DOHH2 (cell line): ENCODE measurements at regions not wholly inside any gene's neighbourhood (a gene's known extent, or its start where the extent isn't known, plus 50 kb on each side); places are given as distances from the start of the nearest gene placed in this dataset.

ENCODE experiments used
- H3F3A ChIP-seq: fragments of 200-600 bp; sonication (generic), shearing (Covaris generic); 2 replicates; pipeline ENCODE4 v1.6.0; 2016; ENCODE audit warnings: antibody characterized with exemption, mild to moderate bottlenecking; ENCODE audit not compliant: control insufficient read depth, insufficient read depth
- H3K27ac ChIP-seq: fragments of 200-600 bp; sonication (generic); 2 replicates; pipeline ENCODE4 v1.5.1; 2014; ENCODE audit warnings: low read depth, mild to moderate bottlenecking, low read length, moderate library complexity
- H3K27me3 ChIP-seq: fragments of 200-600 bp; sonication (generic); 2 replicates; pipeline ENCODE4 v1.6.1; 2014; ENCODE audit warnings: mild to moderate bottlenecking, low read length, mixed read lengths; ENCODE audit not compliant: control insufficient read depth
- H3K36me3 ChIP-seq: fragments of 200-600 bp; sonication (generic); 2 replicates; pipeline ENCODE4 v1.6.1; 2014; ENCODE audit warnings: mild to moderate bottlenecking, low read length, moderate library complexity, mixed read lengths; ENCODE audit not compliant: control insufficient read depth
- H3K4me1 ChIP-seq: fragments of 200-600 bp; sonication (generic); 2 replicates; pipeline ENCODE4 v1.6.1; 2014; ENCODE audit warnings: mild to moderate bottlenecking, low read length, mixed read lengths; ENCODE audit not compliant: control insufficient read depth
- H3K4me2 ChIP-seq: fragments of 200-600 bp; sonication (generic); 2 replicates; pipeline ENCODE4 v1.6.0; 2014; ENCODE audit warnings: mild to moderate bottlenecking, low read length, moderate library complexity
- H3K4me3 ChIP-seq: fragments of 200-600 bp; sonication (generic); 2 replicates; pipeline ENCODE4 v1.5.1; 2014; ENCODE audit warnings: mild to moderate bottlenecking, low read length, mixed read lengths
- H3K79me2 ChIP-seq: fragments of 200-600 bp; sonication (generic); 2 replicates; pipeline ENCODE4 v1.6.1; 2014; ENCODE audit warnings: mild to moderate bottlenecking, low read length, mixed read lengths; ENCODE audit not compliant: control insufficient read depth
- H3K9me2 ChIP-seq: fragments of 200-600 bp; sonication (generic); replicated peaks from 2 replicates; pipeline ENCODE4 v1.6.1; 2014; ENCODE audit warnings: mild to moderate bottlenecking, low read length, mixed read lengths; ENCODE audit not compliant: control insufficient read depth
- H3K9me3 ChIP-seq: fragments of 200-600 bp; sonication (generic); 2 replicates; pipeline ENCODE4 v1.6.1; 2014; ENCODE audit warnings: antibody characterized with exemption, low read length, mixed read lengths; ENCODE audit not compliant: control insufficient read depth, insufficient read depth
- H4K20me1 ChIP-seq: fragments of 200-600 bp; sonication (generic); 2 replicates; pipeline ENCODE4 v1.6.0; 2014; ENCODE audit warnings: low read depth, mild to moderate bottlenecking, antibody characterized with exemption, low read length, moderate library complexity; ENCODE audit not compliant: control insufficient read depth, insufficient read depth
- EZH2phosphoT487 ChIP-seq: fragments of 200-600 bp; sonication (generic); IDR thresholded peaks from 2 replicates; pipeline ENCODE4 v1.6.1; 2017; ENCODE audit warnings: borderline replicate concordance, mild to moderate bottlenecking, antibody characterized with exemption, low read length, moderate library complexity, mixed read lengths
- TF ChIP-seq, protein P1 (sequence below): fragments of 200-600 bp; sonication (generic); IDR thresholded peaks from one replicate; pipeline ENCODE4 v1.5.1; 2014; ENCODE audit warnings: antibody characterized with exemption, mild to moderate bottlenecking, low read depth, low read length; ENCODE audit not compliant: poor library complexity, severe bottlenecking

DNA sequence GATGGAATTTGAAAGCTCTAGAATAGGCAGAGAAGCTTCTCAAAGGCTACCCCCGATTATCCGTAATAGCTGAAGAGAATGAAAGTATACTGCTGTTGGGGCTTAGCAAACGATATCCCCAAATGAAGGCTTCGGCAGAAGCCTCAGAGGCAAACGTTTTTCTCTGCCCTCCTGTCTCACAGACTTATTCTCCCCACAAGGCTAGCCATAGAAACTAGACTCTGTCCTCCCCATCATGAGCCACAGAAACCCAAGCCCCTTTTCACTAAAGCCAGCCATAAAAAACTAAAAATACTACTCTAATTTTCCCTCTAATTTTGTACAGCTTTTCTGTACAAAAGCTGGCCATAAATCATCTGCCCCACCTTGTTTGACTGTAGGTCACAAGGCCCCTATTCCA, 413.4 kb upstream of the CFAP20DC start:
- no peaks in the 10 kb centered on the region for H3K79me2 ChIP-seq
- no peak overlapping the region for H3K4me3 ChIP-seq
- H3K36me3 ChIP-seq, result no peaks in the 10 kb centered on the region
- H3K4me1 ChIP-seq, result peaks cover 5% of the 10 kb centered on the region; the same call in 1 of the 2 replicates
- TF ChIP-seq EZH2phosphoT487, result no peak
- TF ChIP-seq, protein P1, sequence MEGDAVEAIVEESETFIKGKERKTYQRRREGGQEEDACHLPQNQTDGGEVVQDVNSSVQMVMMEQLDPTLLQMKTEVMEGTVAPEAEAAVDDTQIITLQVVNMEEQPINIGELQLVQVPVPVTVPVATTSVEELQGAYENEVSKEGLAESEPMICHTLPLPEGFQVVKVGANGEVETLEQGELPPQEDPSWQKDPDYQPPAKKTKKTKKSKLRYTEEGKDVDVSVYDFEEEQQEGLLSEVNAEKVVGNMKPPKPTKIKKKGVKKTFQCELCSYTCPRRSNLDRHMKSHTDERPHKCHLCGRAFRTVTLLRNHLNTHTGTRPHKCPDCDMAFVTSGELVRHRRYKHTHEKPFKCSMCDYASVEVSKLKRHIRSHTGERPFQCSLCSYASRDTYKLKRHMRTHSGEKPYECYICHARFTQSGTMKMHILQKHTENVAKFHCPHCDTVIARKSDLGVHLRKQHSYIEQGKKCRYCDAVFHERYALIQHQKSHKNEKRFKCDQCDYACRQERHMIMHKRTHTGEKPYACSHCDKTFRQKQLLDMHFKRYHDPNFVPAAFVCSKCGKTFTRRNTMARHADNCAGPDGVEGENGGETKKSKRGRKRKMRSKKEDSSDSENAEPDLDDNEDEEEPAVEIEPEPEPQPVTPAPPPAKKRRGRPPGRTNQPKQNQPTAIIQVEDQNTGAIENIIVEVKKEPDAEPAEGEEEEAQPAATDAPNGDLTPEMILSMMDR, result no peak
- H3K27me3 ChIP-seq, result no peaks in the 10 kb centered on the region
- no peaks in the 10 kb centered on the region for H4K20me1 ChIP-seq
- no peaks in the 10 kb centered on the region for H3F3A ChIP-seq
- no peaks in the 10 kb centered on the region for H3K9me2 ChIP-seq
- no peak overlapping the region for H3K27ac ChIP-seq
- H3K9me3 ChIP-seq, result no peaks in the 10 kb centered on the region
- H3K4me2 ChIP-seq, result no peak overlapping the region

DNA sequence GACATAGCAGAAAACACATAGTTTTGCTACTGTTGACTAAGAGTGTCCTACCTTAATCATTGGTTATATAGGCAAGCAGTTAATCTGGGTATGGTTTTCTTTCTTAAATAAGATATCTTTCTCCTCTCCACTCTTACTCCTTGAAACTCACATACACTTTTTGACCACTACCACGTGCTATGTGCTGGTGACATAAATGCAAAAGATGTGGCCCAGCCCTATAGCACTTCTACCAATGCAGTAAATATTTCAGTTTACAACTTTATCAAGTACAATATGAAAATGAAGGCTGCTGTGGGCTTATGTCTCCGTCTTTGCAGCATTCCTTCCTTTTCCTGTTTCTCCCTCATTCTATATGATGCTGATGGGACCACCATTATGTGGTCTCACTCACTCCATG, 410.2 kb upstream of the CFAP20DC start:
- no peak for TF ChIP-seq EZH2phosphoT487
- TF ChIP-seq, protein P1, result no peak
- no peaks in the 10 kb centered on the region for H3K27me3 ChIP-seq
- H3K9me3 ChIP-seq, result no peaks in the 10 kb centered on the region
- no peak overlapping the region for H3K4me3 ChIP-seq
- H3K36me3 ChIP-seq, result no peaks in the 10 kb centered on the region
- no peaks in the 10 kb centered on the region for H3K4me1 ChIP-seq
- H3K9me2 ChIP-seq, result no peaks in the 10 kb centered on the region
- no peak overlapping the region for H3K4me2 ChIP-seq
- no peak overlapping the region for H3K27ac ChIP-seq
- no peaks in the 10 kb centered on the region for H3K79me2 ChIP-seq
- H4K20me1 ChIP-seq, result no peaks in the 10 kb centered on the region
- H3F3A ChIP-seq, result no peaks in the 10 kb centered on the region

DNA sequence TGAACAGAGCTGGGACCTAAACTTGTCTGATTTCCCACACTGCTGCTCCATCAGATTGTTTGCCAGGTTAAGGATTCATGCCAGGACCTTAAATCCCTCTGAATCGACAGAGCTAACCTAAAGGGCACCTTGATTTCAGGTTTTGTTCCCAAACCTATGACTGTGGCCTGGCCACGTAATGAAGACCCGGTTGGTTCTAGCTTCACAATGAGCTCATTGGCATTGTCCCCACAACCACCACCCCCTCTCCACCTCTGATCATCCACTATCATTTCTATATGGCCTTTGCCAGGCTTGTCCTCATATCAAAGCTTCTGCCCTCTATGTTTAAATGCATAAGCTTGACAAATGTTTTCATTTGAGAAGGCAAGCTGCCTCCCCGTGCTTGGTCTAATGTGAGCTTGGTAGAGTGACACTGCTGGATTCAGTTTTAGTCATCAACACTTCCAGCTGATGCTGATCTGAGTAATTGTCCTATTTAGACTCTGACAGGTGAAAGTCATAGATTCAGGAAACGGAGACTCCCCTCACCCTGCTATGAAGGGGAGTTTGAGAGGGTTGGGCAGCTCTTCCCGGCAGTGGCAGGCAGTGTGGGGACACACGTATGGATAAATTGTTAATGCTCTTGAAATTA, 407.1 kb upstream of the CFAP20DC start:
- Histone ChIP-seq H4K20me1 (no peaks in the 10 kb centered on the region), H3K36me3 (no peaks in the 10 kb centered on the region), H3K4me2 (no peak overlapping the region), H3F3A (no peaks in the 10 kb centered on the region), H3K4me3 (no peak overlapping the region), H3K27me3 (no peaks in the 10 kb centered on the region), H3K9me3 (no peaks in the 10 kb centered on the region), H3K27ac (no peak overlapping the region), H3K9me2 (no peaks in the 10 kb centered on the region), H3K79me2 (no peaks in the 10 kb centered on the region), H3K4me1 (peaks cover under 1% of the 10 kb centered on the region; the same call in 1 of the 2 replicates)
- TF ChIP-seq, protein P1, result no peak
- TF ChIP-seq EZH2phosphoT487, result no peak
